Esophagus muscularis mucosa (tissue), 4 donors: ENCODE measurements at regions not wholly inside any gene's neighbourhood (a gene's known extent, or its start where the extent isn't known, plus 50 kb on each side); places are given as distances from the start of the nearest gene placed in this dataset.

Experiments used
- EP300 ChIP-seq: sonication (generic); formaldehyde crosslinking; IDR thresholded peaks from one replicate; pipeline ENCODE4 v1.6.1; 2017; ENCODE audit warnings: antibody characterized with exemption
- POLR2AphosphoS5 ChIP-seq, 2 donors: sonication (generic); formaldehyde crosslinking; IDR thresholded peaks; one replicate each; pipeline ENCODE4 v1.6.1; 2017; ENCODE audit warnings: antibody characterized with exemption in 2 of 2
- TF ChIP-seq, protein P1 (sequence below), 3 experiments: fragments of 200-600 bp in 2 of 3; fragments of 450-650 bp in 1 of 3; sonication (generic) in 2 of 3; IDR thresholded peaks; one replicate each; pipeline ENCODE4 v1.5.1; 2017 to 2019; ENCODE audit warnings: antibody characterized with exemption in 3 of 3, mild to moderate bottlenecking in 2 of 3, moderate library complexity in 1 of 3

DNA sequence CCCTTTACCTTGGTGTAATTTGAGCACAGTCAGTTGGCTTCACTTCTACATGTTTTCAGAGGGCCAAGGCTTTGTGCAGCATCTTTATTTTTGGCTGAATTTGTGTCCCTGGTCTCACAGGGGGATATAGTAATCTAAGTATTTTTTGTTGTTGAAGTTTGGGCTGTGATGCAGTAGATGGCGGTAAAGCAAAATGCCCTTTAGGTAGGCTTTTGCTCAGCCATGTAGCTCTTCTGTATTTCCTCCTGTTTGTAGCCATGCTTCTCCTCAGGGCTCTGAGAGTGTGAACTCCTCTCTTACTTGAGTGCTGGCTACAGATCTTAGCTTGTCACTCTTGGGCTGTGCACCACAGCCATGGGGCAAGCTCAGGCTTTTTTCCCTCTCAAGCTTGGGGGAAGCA is 328.6 kb downstream of the SLITRK5 start:
- TF ChIP-seq, protein P1, sequence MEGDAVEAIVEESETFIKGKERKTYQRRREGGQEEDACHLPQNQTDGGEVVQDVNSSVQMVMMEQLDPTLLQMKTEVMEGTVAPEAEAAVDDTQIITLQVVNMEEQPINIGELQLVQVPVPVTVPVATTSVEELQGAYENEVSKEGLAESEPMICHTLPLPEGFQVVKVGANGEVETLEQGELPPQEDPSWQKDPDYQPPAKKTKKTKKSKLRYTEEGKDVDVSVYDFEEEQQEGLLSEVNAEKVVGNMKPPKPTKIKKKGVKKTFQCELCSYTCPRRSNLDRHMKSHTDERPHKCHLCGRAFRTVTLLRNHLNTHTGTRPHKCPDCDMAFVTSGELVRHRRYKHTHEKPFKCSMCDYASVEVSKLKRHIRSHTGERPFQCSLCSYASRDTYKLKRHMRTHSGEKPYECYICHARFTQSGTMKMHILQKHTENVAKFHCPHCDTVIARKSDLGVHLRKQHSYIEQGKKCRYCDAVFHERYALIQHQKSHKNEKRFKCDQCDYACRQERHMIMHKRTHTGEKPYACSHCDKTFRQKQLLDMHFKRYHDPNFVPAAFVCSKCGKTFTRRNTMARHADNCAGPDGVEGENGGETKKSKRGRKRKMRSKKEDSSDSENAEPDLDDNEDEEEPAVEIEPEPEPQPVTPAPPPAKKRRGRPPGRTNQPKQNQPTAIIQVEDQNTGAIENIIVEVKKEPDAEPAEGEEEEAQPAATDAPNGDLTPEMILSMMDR (IDR thresholded peaks at IDR 0.05), result no peak
- TF ChIP-seq POLR2AphosphoS5 (IDR thresholded peaks at IDR 0.05) (no peak), EP300 (no peak)
